Gastrocnemius medialis (tissue), 4 donors: ENCODE measurements at regions not wholly inside any gene's neighbourhood (a gene's known extent, or its start where the extent isn't known, plus 50 kb on each side); places are given as distances from the start of the nearest gene placed in this dataset.

Source experiments
- POLR2A ChIP-seq, 2 donors: fragments of 450-650 bp; IDR thresholded peaks; one replicate each; pipeline ENCODE4 v1.6.1; 2017; ENCODE audit warnings: antibody characterized with exemption in 2 of 2, mild to moderate bottlenecking in 2 of 2, moderate library complexity in 2 of 2
- TF ChIP-seq, protein P1 (sequence below), 5 experiments: fragments of 450-650 bp in 3 of 5; fragments of 200-600 bp in 2 of 5; sonication (generic) in 2 of 5; IDR thresholded peaks in 4 of 5; conservative IDR thresholded peaks in 1 of 5; 1 replicate in 4 of 5; 2 replicates in 1 of 5; pipeline ENCODE4 v1.5.1; 2016 to 2019; ENCODE audit warnings: antibody characterized with exemption in 5 of 5, mild to moderate bottlenecking in 3 of 5, moderate library complexity in 3 of 5

DNA sequence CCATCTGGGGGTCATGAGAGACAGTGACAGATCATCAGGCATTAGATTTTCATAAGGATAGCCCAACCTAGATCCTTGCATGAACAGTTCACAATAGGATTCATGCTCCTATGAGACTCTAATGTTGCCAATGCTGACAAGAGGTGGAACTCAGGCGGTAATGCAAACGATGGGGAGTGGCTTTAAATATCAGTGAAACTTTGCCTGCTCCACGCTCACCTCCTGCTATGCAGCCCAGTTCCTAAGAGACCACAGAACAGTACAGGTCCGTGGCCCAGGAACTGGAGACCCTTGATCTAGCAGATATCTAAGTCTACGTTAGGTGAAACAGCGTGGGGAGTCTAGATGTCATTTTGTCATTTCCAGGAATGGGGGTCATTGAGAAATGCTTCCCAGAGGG lies 165.7 kb downstream of the OR13H1 start:
- TF ChIP-seq, protein P1, sequence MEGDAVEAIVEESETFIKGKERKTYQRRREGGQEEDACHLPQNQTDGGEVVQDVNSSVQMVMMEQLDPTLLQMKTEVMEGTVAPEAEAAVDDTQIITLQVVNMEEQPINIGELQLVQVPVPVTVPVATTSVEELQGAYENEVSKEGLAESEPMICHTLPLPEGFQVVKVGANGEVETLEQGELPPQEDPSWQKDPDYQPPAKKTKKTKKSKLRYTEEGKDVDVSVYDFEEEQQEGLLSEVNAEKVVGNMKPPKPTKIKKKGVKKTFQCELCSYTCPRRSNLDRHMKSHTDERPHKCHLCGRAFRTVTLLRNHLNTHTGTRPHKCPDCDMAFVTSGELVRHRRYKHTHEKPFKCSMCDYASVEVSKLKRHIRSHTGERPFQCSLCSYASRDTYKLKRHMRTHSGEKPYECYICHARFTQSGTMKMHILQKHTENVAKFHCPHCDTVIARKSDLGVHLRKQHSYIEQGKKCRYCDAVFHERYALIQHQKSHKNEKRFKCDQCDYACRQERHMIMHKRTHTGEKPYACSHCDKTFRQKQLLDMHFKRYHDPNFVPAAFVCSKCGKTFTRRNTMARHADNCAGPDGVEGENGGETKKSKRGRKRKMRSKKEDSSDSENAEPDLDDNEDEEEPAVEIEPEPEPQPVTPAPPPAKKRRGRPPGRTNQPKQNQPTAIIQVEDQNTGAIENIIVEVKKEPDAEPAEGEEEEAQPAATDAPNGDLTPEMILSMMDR (IDR thresholded peaks at IDR 0.05 in 4 of 5, conservative IDR thresholded peaks at IDR 0.05 in 1 of 5) = no peak
- no peak for TF ChIP-seq POLR2A (IDR thresholded peaks at IDR 0.05)
